ENCODE measurements at regions not wholly inside any gene's neighbourhood (a gene's known extent, or its start where the extent isn't known, plus 50 kb on each side); places are given as distances from the start of the nearest gene placed in this dataset.

DNA sequence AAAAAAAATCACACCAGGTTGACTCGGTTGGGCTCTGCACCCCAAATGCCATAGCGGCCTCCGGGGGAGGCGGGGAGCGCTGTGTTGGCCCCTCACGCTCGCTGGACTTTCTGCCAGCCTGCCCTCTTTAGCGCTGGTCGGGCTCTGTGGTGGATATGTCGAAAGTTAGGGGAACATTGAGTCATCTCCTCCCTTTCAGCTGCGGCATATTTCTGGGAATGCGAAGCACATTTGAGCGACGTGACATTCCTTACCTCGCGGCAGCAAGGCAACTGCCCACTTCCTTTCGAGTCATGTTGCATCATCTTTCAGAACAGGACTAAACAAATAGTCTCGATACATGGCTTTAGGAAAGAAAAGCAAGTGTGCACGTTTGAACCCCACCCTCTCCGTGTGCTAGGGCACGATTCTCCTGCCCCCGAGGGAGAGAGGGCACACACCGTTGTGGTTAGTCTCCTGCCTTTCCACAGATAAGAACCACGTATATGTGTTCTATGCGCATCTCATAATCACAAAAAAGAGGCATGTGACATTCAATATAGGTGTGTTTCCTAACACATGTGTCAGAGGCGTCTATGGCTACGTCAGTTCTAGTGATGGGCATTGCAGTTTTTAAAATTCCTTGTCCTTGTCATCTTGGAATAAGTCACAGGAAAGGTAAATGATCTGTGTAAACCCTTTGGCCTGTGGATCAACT, 105.9 kb upstream of the SLC45A1 start:
- H3K9me3 ChIP-seq, result no peaks in the 10 kb centered on the region
- no peaks in the 10 kb centered on the region for H3K27me3 ChIP-seq
- no peak overlapping the region for H3K4me3 ChIP-seq (replicated peaks in 1 of 3)
- H3K27ac ChIP-seq, result no peak overlapping the region
- peaks cover 6 to 12% of the 10 kb centered on the region in 2 donors for H3K4me1 ChIP-seq
- intact Hi-C loops (cut with DNase I), result no loop called here
- 71 to 88% methylated on average over 27 of the region's 27 CpGs for WGBS, 2 donors
- TF ChIP-seq POLR2A (IDR thresholded peaks at IDR 0.05), result no peak
- TF ChIP-seq, protein P1, sequence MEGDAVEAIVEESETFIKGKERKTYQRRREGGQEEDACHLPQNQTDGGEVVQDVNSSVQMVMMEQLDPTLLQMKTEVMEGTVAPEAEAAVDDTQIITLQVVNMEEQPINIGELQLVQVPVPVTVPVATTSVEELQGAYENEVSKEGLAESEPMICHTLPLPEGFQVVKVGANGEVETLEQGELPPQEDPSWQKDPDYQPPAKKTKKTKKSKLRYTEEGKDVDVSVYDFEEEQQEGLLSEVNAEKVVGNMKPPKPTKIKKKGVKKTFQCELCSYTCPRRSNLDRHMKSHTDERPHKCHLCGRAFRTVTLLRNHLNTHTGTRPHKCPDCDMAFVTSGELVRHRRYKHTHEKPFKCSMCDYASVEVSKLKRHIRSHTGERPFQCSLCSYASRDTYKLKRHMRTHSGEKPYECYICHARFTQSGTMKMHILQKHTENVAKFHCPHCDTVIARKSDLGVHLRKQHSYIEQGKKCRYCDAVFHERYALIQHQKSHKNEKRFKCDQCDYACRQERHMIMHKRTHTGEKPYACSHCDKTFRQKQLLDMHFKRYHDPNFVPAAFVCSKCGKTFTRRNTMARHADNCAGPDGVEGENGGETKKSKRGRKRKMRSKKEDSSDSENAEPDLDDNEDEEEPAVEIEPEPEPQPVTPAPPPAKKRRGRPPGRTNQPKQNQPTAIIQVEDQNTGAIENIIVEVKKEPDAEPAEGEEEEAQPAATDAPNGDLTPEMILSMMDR (IDR thresholded peaks at IDR 0.05), result no peak
- DNase-seq, result no peak
- H3K36me3 ChIP-seq, result no peaks in the 10 kb centered on the region

DNA sequence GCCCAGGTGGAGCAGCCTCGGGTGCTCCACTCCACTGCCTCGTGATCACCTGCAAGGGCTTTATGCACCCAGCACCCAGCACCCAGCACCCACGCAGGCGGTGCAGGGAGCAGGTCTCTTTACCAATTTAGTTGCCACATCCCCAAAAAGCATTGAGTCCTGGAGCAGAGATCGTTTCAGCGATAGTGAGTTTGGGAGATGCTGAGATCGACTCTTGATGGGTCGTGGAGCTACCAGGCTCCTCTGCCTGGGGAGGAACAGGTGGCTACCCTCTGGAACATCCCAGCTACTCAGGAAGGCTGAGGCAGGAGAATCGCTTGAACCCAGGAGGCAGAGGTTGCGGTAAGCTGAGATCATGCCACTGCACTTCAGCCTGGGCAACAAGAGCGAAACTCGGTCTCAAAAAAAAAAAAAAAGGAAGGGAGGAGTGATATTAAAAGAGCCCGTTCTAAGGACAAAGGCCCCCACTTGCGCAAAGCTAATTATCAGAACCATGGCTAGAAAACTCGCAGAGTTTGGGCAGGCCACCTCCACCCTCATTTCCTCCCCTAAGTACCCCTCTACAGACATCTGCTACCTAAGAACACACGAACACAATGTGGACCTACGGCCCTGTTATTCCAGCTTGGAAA, 106.5 kb upstream of the SLC45A1 start:
- Histone ChIP-seq H3K36me3 (no peaks in the 10 kb centered on the region), H3K9me3 (no peaks in the 10 kb centered on the region), H3K4me3 (replicated peaks in 1 of 3) (no peak overlapping the region), H3K27me3 (no peaks in the 10 kb centered on the region), H3K27ac (no peak overlapping the region), H3K4me1 (peaks cover 0 to 6% of the 10 kb centered on the region in 2 donors)
- DNase-seq, result no peak
- intact Hi-C loops (cut with DNase I), result no loop called here
- no peak for TF ChIP-seq POLR2A (IDR thresholded peaks at IDR 0.05)
- TF ChIP-seq, protein P1 (IDR thresholded peaks at IDR 0.05), result no peak
- WGBS, 2 donors, result 88 to 91% methylated on average over 13 to 17 of the region's 17 CpGs

DNA sequence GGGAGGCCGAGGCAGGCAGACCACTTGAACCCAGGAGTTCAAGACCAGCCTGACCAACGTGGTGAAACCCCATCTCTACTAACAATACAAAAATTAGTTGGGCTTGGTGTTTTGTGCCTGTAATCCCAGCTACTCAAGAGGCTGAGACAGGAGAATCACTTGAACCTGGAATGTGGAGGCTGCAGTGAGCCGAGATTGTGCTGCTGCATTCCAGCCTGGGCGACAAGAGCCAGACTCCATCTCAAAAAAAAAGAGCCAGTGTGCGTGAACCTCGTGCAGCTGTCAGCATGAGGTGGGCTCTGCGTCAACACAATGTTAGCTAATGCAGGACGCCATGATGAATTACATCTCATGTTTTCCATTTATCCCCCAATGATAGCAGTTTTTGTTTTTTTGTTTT, 110.7 kb upstream of the SLC45A1 start:
- peaks cover 3 to 16% of the 10 kb centered on the region in 2 donors for H3K4me1 ChIP-seq
- TF ChIP-seq POLR2A (IDR thresholded peaks at IDR 0.05), result no peak
- TF ChIP-seq, protein P1 (IDR thresholded peaks at IDR 0.05), result no peak
- no peak overlapping the region for H3K4me3 ChIP-seq (replicated peaks in 1 of 3)
- WGBS, 2 donors, result 80 to 89% methylated on average over 8 of the region's 8 CpGs
- no peak overlapping the region for H3K27ac ChIP-seq
- no peaks in the 10 kb centered on the region for H3K36me3 ChIP-seq
- H3K9me3 ChIP-seq, result no peaks in the 10 kb centered on the region
- no peak for DNase-seq
- no peaks in the 10 kb centered on the region for H3K27me3 ChIP-seq
- intact Hi-C loops (cut with DNase I), result no loop called here

DNA sequence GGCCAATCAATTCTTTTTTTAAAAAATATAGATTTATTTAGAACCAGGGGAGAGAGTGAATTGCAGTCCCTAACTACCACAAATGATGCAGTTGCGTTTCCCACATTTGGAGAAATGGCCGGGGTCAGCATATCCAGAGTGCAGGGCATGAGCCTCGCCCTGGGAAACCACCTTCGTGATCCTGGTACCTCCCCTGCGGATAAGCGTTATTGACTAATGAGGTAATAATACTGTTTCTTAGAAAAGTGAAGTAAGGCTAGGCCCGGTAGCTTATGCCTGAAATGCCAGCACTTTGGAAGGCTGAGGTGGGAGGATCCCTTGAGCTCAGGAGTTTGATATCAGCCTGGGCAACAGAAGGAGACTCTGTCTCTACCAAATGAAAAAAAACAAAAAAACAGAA, 111.5 kb upstream of the SLC45A1 start:
- DNase-seq, result no peak
- H3K4me3 ChIP-seq (replicated peaks in 1 of 3), result no peak overlapping the region
- no peaks in the 10 kb centered on the region for H3K9me3 ChIP-seq
- TF ChIP-seq POLR2A (IDR thresholded peaks at IDR 0.05), result no peak
- TF ChIP-seq, protein P1 (IDR thresholded peaks at IDR 0.05), result no peak
- intact Hi-C loops (cut with DNase I), result no loop called here
- H3K27me3 ChIP-seq, result no peaks in the 10 kb centered on the region
- 93 to 97% methylated on average over 7 of the region's 7 CpGs for WGBS, 2 donors
- no peak overlapping the region for H3K27ac ChIP-seq
- peaks cover 3 to 24% of the 10 kb centered on the region in 2 donors for H3K4me1 ChIP-seq
- H3K36me3 ChIP-seq, result no peaks in the 10 kb centered on the region

DNA sequence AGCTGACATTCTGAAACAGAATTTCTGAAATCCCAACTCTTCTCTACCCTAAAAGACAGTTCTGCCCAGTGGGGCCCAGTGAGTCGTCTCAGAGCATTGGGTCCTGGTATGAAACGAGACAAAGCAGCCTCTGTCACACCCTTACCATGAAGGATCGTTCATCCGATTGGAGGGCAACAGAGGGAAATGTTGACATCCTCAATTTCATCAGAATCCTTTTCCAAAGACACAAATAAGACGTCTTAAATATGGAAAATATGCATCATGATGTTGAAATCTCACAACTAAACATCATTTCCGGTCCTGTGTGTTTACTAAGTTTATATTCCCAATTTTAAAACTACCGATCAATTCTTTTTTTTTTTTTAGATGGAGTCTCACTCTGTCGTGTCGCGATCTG, 112.1 kb upstream of the SLC45A1 start:
- no peak for TF ChIP-seq POLR2A (IDR thresholded peaks at IDR 0.05)
- TF ChIP-seq, protein P1 (IDR thresholded peaks at IDR 0.05), result no peak
- H3K9me3 ChIP-seq, result no peaks in the 10 kb centered on the region
- no peak overlapping the region for H3K4me3 ChIP-seq (replicated peaks in 1 of 3)
- 94 to 95% methylated on average over 10 of the region's 10 CpGs for WGBS, 2 donors
- intact Hi-C loops (cut with DNase I), result no loop called here
- H3K36me3 ChIP-seq, result no peaks in the 10 kb centered on the region
- peaks cover 3 to 28% of the 10 kb centered on the region in 2 donors for H3K4me1 ChIP-seq
- no peak for DNase-seq
- no peak overlapping the region for H3K27ac ChIP-seq
- H3K27me3 ChIP-seq, result no peaks in the 10 kb centered on the region
